Adrenal gland (tissue), 9 donors: ENCODE measurements at regions not wholly inside any gene's neighbourhood (a gene's known extent, or its start where the extent isn't known, plus 50 kb on each side); places are given as distances from the start of the nearest gene placed in this dataset.
A peak's percentile ranks its signal among the peaks of the same experiment; 100 is the strongest.

Source experiments
- DNase-seq, 7 donors: peaks; one replicate each; pipeline ENCODE4 v3.0.0-alpha.2; 2019 to 2020
- H3K27ac ChIP-seq, 5 donors: fragments of 200-600 bp; sonication (generic) in 4 of 5; 1 replicate in 3 of 5; 2 replicates in 2 of 5; pipeline versions ENCODE4 v1.5.1 to v1.8.0; 2016 to 2020; ENCODE audit warnings: mild to moderate bottlenecking in 1 of 5
- H3K27me3 ChIP-seq: fragments of 200-600 bp; 2 replicates; pipeline ENCODE4 v1.8.0; 2021
- H3K36me3 ChIP-seq, 2 donors: fragments of 200-600 bp; replicated peaks in 1 of 2; 1 replicate in 1 of 2; 2 replicates in 1 of 2; pipeline versions ENCODE4 v1.5.1 to v1.8.0; 2018 to 2022
- H3K4me1 ChIP-seq, 2 donors: fragments of 200-600 bp; replicated peaks in 1 of 2; 1 replicate in 1 of 2; 2 replicates in 1 of 2; pipeline versions ENCODE4 v1.5.1 to v1.8.0; 2018 to 2021
- H3K4me3 ChIP-seq, 4 donors: fragments of 200-600 bp; sonication (generic) in 3 of 4; one replicate each; pipeline ENCODE4 v1.5.1; 2016 to 2018
- H3K9me3 ChIP-seq, 3 donors: fragments of 200-600 bp; sonication (generic) in 1 of 3; replicated peaks in 1 of 3; 1 replicate in 2 of 3; 2 replicates in 1 of 3; pipeline versions ENCODE4 v1.5.1 to v1.8.0; 2016 to 2021
- CTCF ChIP-seq, 6 experiments: fragments of 450-650 bp in 4 of 6; fragments of 200-600 bp in 2 of 6; sonication (generic) in 1 of 6; IDR thresholded peaks; 1 replicate in 5 of 6; 2 replicates in 1 of 6; pipeline versions ENCODE4 v1.5.1 to v1.8.0; 2016 to 2021; ENCODE audit warnings: antibody characterized with exemption in 6 of 6, mild to moderate bottlenecking in 2 of 6, moderate library complexity in 1 of 6
- POLR2A ChIP-seq, 2 donors: fragments of 450-650 bp; IDR thresholded peaks; one replicate each; pipeline ENCODE4 v1.6.1; 2017; ENCODE audit warnings: antibody characterized with exemption in 2 of 2, mild to moderate bottlenecking in 2 of 2, moderate library complexity in 1 of 2
- WGBS, 4 donors: extraction: QIAGEN DNeasy Blood & Tissue Kit in 2 of 4; methylation state at CpG; one replicate each; pipeline versions ENCODE4 v1.1.5 to v1.1.7; 2013 to 2017; 5-methylcytosine and 5-hydroxymethylcytosine counted together
- intact Hi-C, 2 donors: fragments of 100-400 bp; cut with DNase I; formaldehyde crosslinking; loops; one replicate each; pipeline versions ENCODE4 v1.14.1 to v1.15.0; 2022 to 2023
- donor health status: healthy with polysubstance abuse.
- donor health status: Bipolar disorder and iron deficiency.
- donor health status: DM: yes; HTN: yes; CAD: no.
- donor health status: DM: no; HTN: no; CAD: no.
- donor health status: DM: no; HTN: no; CAD: no.

GRCh38 chr3:46141813-46142212 is 66.3 kb downstream of the CCR1 start:
- no peaks in the 10 kb centered on the region for H3K27me3 ChIP-seq
- H3K4me3 ChIP-seq = no peak overlapping the region
- intact Hi-C loops = no loop called here
- peak in 1 of 7 donors; percentile 20 for DNase-seq
- WGBS, 4 donors = 73 to 82% (median 77%) methylated on average over 9 of the region's 9 CpGs
- TF ChIP-seq POLR2A (IDR thresholded peaks at IDR 0.05) (no peak), CTCF (IDR thresholded peaks at IDR 0.05) (no peak)
- H3K36me3 ChIP-seq = no peaks in the 10 kb centered on the region
- no peak overlapping the region for H3K27ac ChIP-seq
- H3K4me1 ChIP-seq = peaks cover 0 to 8% of the 10 kb centered on the region in 2 donors
- no peaks in the 10 kb centered on the region for H3K9me3 ChIP-seq

- no peaks in the 10 kb centered on the region for H3K36me3 ChIP-seq
- TF ChIP-seq CTCF (IDR thresholded peaks at IDR 0.05) = no peak
- TF ChIP-seq POLR2A (IDR thresholded peaks at IDR 0.05) = no peak
- H3K9me3 ChIP-seq = no peaks in the 10 kb centered on the region
- DNase-seq = no peak
- intact Hi-C loops = no loop called here
- no peak overlapping the region for H3K4me3 ChIP-seq
- no peaks in the 10 kb centered on the region for H3K4me1 ChIP-seq
- WGBS, 4 donors = 70 to 77% (median 74%) methylated on average over 3 of the region's 3 CpGs
- H3K27ac ChIP-seq = no peak overlapping the region
- no peaks in the 10 kb centered on the region for H3K27me3 ChIP-seq
Measured at GRCh38 chr3:46138581-46138980, 69.5 kb downstream of the CCR1 start.

GRCh38 chr3:46135475-46135874 is 72.6 kb downstream of the CCR1 start:
- TF ChIP-seq CTCF (IDR thresholded peaks at IDR 0.05) (no peak), POLR2A (IDR thresholded peaks at IDR 0.05) (no peak)
- no peaks in the 10 kb centered on the region for H3K36me3 ChIP-seq
- 59 to 68% (median 67%) methylated on average over 3 of the region's 3 CpGs for WGBS, 4 donors
- no peak for DNase-seq
- no peaks in the 10 kb centered on the region for H3K9me3 ChIP-seq
- H3K27me3 ChIP-seq = no peaks in the 10 kb centered on the region
- no peaks in the 10 kb centered on the region for H3K4me1 ChIP-seq
- intact Hi-C loops = no loop called here
- H3K4me3 ChIP-seq = no peak overlapping the region
- no peak overlapping the region for H3K27ac ChIP-seq

- 73 to 90% (median 75%) methylated on average over 2 to 3 of the region's 3 CpGs for WGBS, 4 donors
- TF ChIP-seq CTCF (IDR thresholded peaks at IDR 0.05) (no peak), POLR2A (IDR thresholded peaks at IDR 0.05) (no peak)
- Histone ChIP-seq H3K4me1 (no peaks in the 10 kb centered on the region), H3K27ac (no peak overlapping the region), H3K4me3 (no peak overlapping the region), H3K36me3 (no peaks in the 10 kb centered on the region), H3K27me3 (no peaks in the 10 kb centered on the region), H3K9me3 (no peaks in the 10 kb centered on the region)
- no peak for DNase-seq
- intact Hi-C loops = no loop called here
Measured at GRCh38 chr3:46133285-46133684, 74.8 kb downstream of the CCR1 start.
